HCT116 (cell line): ENCODE measurements at regions not wholly inside any gene's neighbourhood (a gene's known extent, or its start where the extent isn't known, plus 50 kb on each side); places are given as distances from the start of the nearest gene placed in this dataset.

Experiments used
- ATAC-seq: fragments of 200-7000 bp; cut with Tn5 transposase; 2 replicates; pipeline ENCODE4 v1.9.1; 2020; ENCODE audit warnings: mild to moderate bottlenecking, moderate library complexity
- BruUV-seq: library from RNA; stranded (reverse); fragments of 400-500 nt; replicated peaks from 2 replicates; lab custom pipeline; 2021; lab: Mats Ljungman, UMichigan
- CTCF ChIA-PET: fragments of 300-600 bp; sonication (Branson Sonifier 250); formaldehyde crosslinking; loops from one replicate; lab custom pipeline; 2021; ENCODE audit warnings: antibody characterized with exemption; lab: Charles Lee
- POLR2A ChIA-PET: fragments of 300-600, 350-600 bp; sonication (Branson Sonifier 250); formaldehyde crosslinking; loops from one replicate; lab custom pipeline; 2021; ENCODE audit warnings: antibody characterized with exemption; lab: Charles Lee
- RAD21 ChIA-PET, 2 experiments: fragments of 300-600 bp; sonication (Branson Sonifier 250); formaldehyde crosslinking; loops; one replicate each; lab custom pipeline; 2023; ENCODE audit warnings: low total read pairs in 2 of 2; ENCODE audit not compliant: uncharacterized antibody in 2 of 2, unreplicated experiment in 2 of 2, low non-redundant PET in 1 of 2; lab: Charles Lee
- DNase-seq: peaks from one replicate; pipeline ENCODE4 v3.0.0-alpha.2; 2010; ENCODE audit warnings: low read depth, low spot score
- H2AFZ ChIP-seq: fragments of 200-600 bp; shearing (Covaris generic), sonication (generic); 2 replicates; pipeline ENCODE4 v1.6.1; 2017; ENCODE audit warnings: low read depth, mixed run types, mixed read lengths, antibody characterized with exemption, low read length; ENCODE audit not compliant: poor library complexity, severe bottlenecking
- H3K27ac ChIP-seq: 2 replicates; pipeline ENCODE4 v1.5.1; 2012; ENCODE audit warnings: low read depth, low read length
- H3K27me3 ChIP-seq: fragments of 200-600 bp; sonication (generic); 2 replicates; pipeline ENCODE4 v1.6.1; 2016; ENCODE audit warnings: mixed run types, low read length, mixed read lengths; ENCODE audit not compliant: insufficient read depth
- H3K36me3 ChIP-seq, 2 experiments: fragments of 200-500 bp in 1 of 2; fragments of 200-600 bp in 1 of 2; sonication (Bioruptor generic) in 1 of 2; sonication (generic) in 1 of 2; 2 replicates each; pipeline versions ENCODE4 v1.5.1 to v1.6.1; 2014 to 2016; ENCODE audit warnings: low read length in 2 of 2, inconsistent platforms in 1 of 2, mixed read lengths in 1 of 2, mixed run types in 1 of 2; ENCODE audit not compliant: insufficient read depth in 2 of 2, control insufficient read depth in 1 of 2
- H3K4me1 ChIP-seq, 2 experiments: fragments of 200-600 bp in 1 of 2; sonication (generic) in 1 of 2; 2 replicates each; pipeline versions ENCODE4 v1.5.1 to v1.6.1; 2012 to 2017; ENCODE audit warnings: low read length in 2 of 2, inconsistent platforms in 1 of 2, mild to moderate bottlenecking in 1 of 2, mixed read lengths in 1 of 2, mixed run types in 1 of 2, moderate library complexity in 1 of 2; ENCODE audit not compliant: insufficient read depth in 2 of 2, control insufficient read depth in 1 of 2
- H3K4me2 ChIP-seq: fragments of 200-600 bp; sonication (generic); 2 replicates; pipeline ENCODE4 v1.6.1; 2017; ENCODE audit warnings: mixed run types, low read length, mixed read lengths
- H3K4me3 ChIP-seq, 2 experiments: fragments of 200-600 bp in 1 of 2; sonication (generic) in 1 of 2; replicated peaks in 1 of 2; 2 replicates each; pipeline ENCODE4 v1.5.1; 2011 to 2016; ENCODE audit warnings: low read length in 2 of 2, control low read depth in 1 of 2, low read depth in 1 of 2, mild to moderate bottlenecking in 1 of 2, mixed read lengths in 1 of 2, mixed run types in 1 of 2
- H3K79me2 ChIP-seq: fragments of 200-600 bp; sonication (generic); 2 replicates; pipeline ENCODE4 v1.6.1; 2017; ENCODE audit warnings: mild to moderate bottlenecking, mixed run types, low read length, moderate library complexity, mixed read lengths; ENCODE audit not compliant: insufficient read depth
- H3K9ac ChIP-seq: fragments of 200-600 bp; sonication (generic); 2 replicates; pipeline ENCODE4 v1.6.1; 2016; ENCODE audit warnings: low read length, mixed read lengths
- H3K9me2 ChIP-seq: fragments of 200-600 bp; sonication (generic), shearing (Covaris generic); 2 replicates; pipeline ENCODE4 v1.6.1; 2017; ENCODE audit warnings: mixed run types, mild to moderate bottlenecking, moderate library complexity; ENCODE audit not compliant: insufficient read depth
- H3K9me3 ChIP-seq, 2 experiments: fragments of 200-500 bp in 1 of 2; fragments of 200-600 bp in 1 of 2; sonication (Bioruptor generic) in 1 of 2; sonication (generic) in 1 of 2; 2 replicates each; pipeline ENCODE4 v1.6.1; 2014 to 2017; ENCODE audit warnings: low read length in 2 of 2, mixed read lengths in 2 of 2, inconsistent platforms in 1 of 2, low read depth in 1 of 2, mild to moderate bottlenecking in 1 of 2, mixed run types in 1 of 2, moderate library complexity in 1 of 2; ENCODE audit not compliant: control insufficient read depth in 1 of 2, insufficient read depth in 1 of 2
- H4K20me1 ChIP-seq: fragments of 200-600 bp; sonication (generic), shearing (Covaris generic); 2 replicates; pipeline ENCODE4 v1.6.1; 2017; ENCODE audit warnings: mixed run types, mild to moderate bottlenecking, moderate library complexity; ENCODE audit not compliant: insufficient read depth
- ATF3 ChIP-seq: IDR thresholded peaks from 2 replicates; pipeline ENCODE4 v1.6.1; 2012
- EGR1 ChIP-seq: IDR thresholded peaks from 2 replicates; pipeline ENCODE4 v1.6.1; 2012; ENCODE audit warnings: low read depth
- ELF1 ChIP-seq: IDR thresholded peaks from 2 replicates; pipeline ENCODE4 v1.6.1; 2012; ENCODE audit warnings: low read depth, borderline replicate concordance
- EZH2phosphoT487 ChIP-seq: fragments of 200-600 bp; IDR thresholded peaks from 2 replicates; pipeline ENCODE4 v1.6.1; 2018; ENCODE audit warnings: antibody characterized with exemption, borderline replicate concordance
- FOSL1 ChIP-seq: IDR thresholded peaks from 2 replicates; pipeline ENCODE4 v1.6.1; 2012; ENCODE audit warnings: low read depth
- MAX ChIP-seq: IDR thresholded peaks from 2 replicates; pipeline ENCODE4 v1.6.1; 2012
- POLR2A ChIP-seq: IDR thresholded peaks from 2 replicates; pipeline ENCODE4 v1.7.0; 2011; ENCODE audit warnings: borderline replicate concordance; ENCODE audit not compliant: insufficient read depth, insufficient read length; ENCODE audit errors: extremely low read depth
- REST ChIP-seq: IDR thresholded peaks from 2 replicates; pipeline ENCODE4 v1.6.1; 2012; ENCODE audit warnings: low read depth
- SP1 ChIP-seq: IDR thresholded peaks from 2 replicates; pipeline ENCODE4 v1.6.1; 2012; ENCODE audit warnings: low read depth
- TCF7L2 ChIP-seq: IDR thresholded peaks from 2 replicates; pipeline ENCODE4 v1.7.0; 2011; ENCODE audit warnings: borderline replicate concordance, inconsistent platforms; ENCODE audit not compliant: insufficient read depth, insufficient read length; ENCODE audit errors: extremely low read depth
- intact Hi-C: fragments of 100-400 bp; cut with micrococcal nuclease; formaldehyde crosslinking; loops from 2 replicates; pipeline ENCODE4 v1.10.0; 2022
- TF ChIP-seq, protein P1 (sequence below): IDR thresholded peaks from 2 replicates; pipeline ENCODE4 v1.6.1; 2011; ENCODE audit warnings: mild to moderate bottlenecking, low read length, moderate library complexity; ENCODE audit not compliant: insufficient replicate concordance; ENCODE audit errors: extremely low read depth

GRCh38 chr18:78896111-78896905, 83.3 kb upstream of the SALL3 start:
- H3K4me2 ChIP-seq: no peak overlapping the region
- H3K27ac ChIP-seq: no peak overlapping the region
- H3K27me3 ChIP-seq: 0 out of 2 replicates have a peak, but pooled peaks cover 3% of the 10 kb centered on the region
- TF ChIP-seq EGR1: no peak
- TF ChIP-seq ELF1: no peak
- no peak for TF ChIP-seq SP1
- no peak for TF ChIP-seq EZH2phosphoT487
- TF ChIP-seq FOSL1: no peak
- no peak for TF ChIP-seq REST
- TF ChIP-seq, protein P1, sequence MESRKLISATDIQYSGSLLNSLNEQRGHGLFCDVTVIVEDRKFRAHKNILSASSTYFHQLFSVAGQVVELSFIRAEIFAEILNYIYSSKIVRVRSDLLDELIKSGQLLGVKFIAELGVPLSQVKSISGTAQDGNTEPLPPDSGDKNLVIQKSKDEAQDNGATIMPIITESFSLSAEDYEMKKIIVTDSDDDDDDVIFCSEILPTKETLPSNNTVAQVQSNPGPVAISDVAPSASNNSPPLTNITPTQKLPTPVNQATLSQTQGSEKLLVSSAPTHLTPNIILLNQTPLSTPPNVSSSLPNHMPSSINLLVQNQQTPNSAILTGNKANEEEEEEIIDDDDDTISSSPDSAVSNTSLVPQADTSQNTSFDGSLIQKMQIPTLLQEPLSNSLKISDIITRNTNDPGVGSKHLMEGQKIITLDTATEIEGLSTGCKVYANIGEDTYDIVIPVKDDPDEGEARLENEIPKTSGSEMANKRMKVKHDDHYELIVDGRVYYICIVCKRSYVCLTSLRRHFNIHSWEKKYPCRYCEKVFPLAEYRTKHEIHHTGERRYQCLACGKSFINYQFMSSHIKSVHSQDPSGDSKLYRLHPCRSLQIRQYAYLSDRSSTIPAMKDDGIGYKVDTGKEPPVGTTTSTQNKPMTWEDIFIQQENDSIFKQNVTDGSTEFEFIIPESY: no peak
- TF ChIP-seq TCF7L2: no peak
- no peak for TF ChIP-seq MAX
- no peak for TF ChIP-seq POLR2A
- no peak for TF ChIP-seq ATF3
- ATAC-seq: no peak
- DNase-seq: no peak
- CTCF ChIA-PET: no interaction called here
- no peak overlapping the region for H3K4me3 ChIP-seq
- intact Hi-C loops: no loop called here
- H3K9me2 ChIP-seq: no peaks in the 10 kb centered on the region
- no peak overlapping the region for H2AFZ ChIP-seq
- no peaks in the 10 kb centered on the region for H3K36me3 ChIP-seq
- H3K79me2 ChIP-seq: no peaks in the 10 kb centered on the region
- H3K4me1 ChIP-seq: no peaks in the 10 kb centered on the region
- no peak overlapping the region for H3K9ac ChIP-seq
- RAD21 ChIA-PET: no interaction called here
- no TSS peak for BruUV-seq
- no peaks in the 10 kb centered on the region for H4K20me1 ChIP-seq
- no peaks in the 10 kb centered on the region for H3K9me3 ChIP-seq
- POLR2A ChIA-PET: no interaction called here
